OCI-LY7 (cell line): ENCODE measurements at regions not wholly inside any gene's neighbourhood (a gene's known extent, or its start where the extent isn't known, plus 50 kb on each side); places are given as distances from the start of the nearest gene placed in this dataset.

Experiments used
- BruUV-seq: library from RNA; stranded (reverse); fragments of 400-500 nt; replicated peaks from 2 replicates; lab custom pipeline; 2021; lab: Mats Ljungman, UMichigan
- CTCF ChIA-PET: fragments of 300-600 bp; sonication (Branson Sonifier 250); formaldehyde crosslinking; loops from one replicate; lab custom pipeline; 2022; ENCODE audit warnings: antibody characterized with exemption; ENCODE audit not compliant: unreplicated experiment; lab: Charles Lee
- POLR2A ChIA-PET: fragments of 300-600 bp; sonication (Branson Sonifier 250); formaldehyde crosslinking; loops from one replicate; lab custom pipeline; 2022; ENCODE audit warnings: antibody characterized with exemption; lab: Charles Lee
- DNase-seq: peaks from one replicate; pipeline ENCODE4 v3.0.0-alpha.2; 2015; ENCODE audit warnings: low spot score
- H2AFZ ChIP-seq: fragments of 200-600 bp; sonication (generic), shearing (Covaris generic); 2 replicates; pipeline ENCODE4 v1.6.1; 2014; ENCODE audit warnings: mild to moderate bottlenecking, antibody characterized with exemption, low read length, moderate library complexity
- H3K27ac ChIP-seq: fragments of 200-600 bp; sonication (generic); 2 replicates; pipeline ENCODE4 v1.5.1; 2014; ENCODE audit warnings: mixed run types, low read depth, mild to moderate bottlenecking, moderate library complexity, low read length, inconsistent platforms; ENCODE audit not compliant: poor library complexity, severe bottlenecking
- H3K36me3 ChIP-seq: fragments of 200-600 bp; sonication (generic); 2 replicates; pipeline ENCODE4 v1.6.1; 2014; ENCODE audit warnings: mild to moderate bottlenecking, antibody characterized with exemption, low read length, moderate library complexity, mixed read lengths; ENCODE audit not compliant: insufficient read depth
- H3K4me1 ChIP-seq: fragments of 200-600 bp; sonication (generic); 2 replicates; pipeline ENCODE4 v1.5.1; 2014; ENCODE audit warnings: mild to moderate bottlenecking, low read length; ENCODE audit not compliant: insufficient read depth, poor library complexity, severe bottlenecking
- H3K4me2 ChIP-seq: fragments of 200-600 bp; sonication (generic); 2 replicates; pipeline ENCODE4 v1.6.1; 2014; ENCODE audit warnings: mild to moderate bottlenecking, low read length
- H3K4me3 ChIP-seq: fragments of 200-600 bp; sonication (generic); 2 replicates; pipeline ENCODE4 v1.5.1; 2014; ENCODE audit warnings: mild to moderate bottlenecking, low read depth, low read length; ENCODE audit not compliant: poor library complexity, severe bottlenecking
- H3K79me2 ChIP-seq: fragments of 200-600 bp; sonication (generic); 2 replicates; pipeline ENCODE4 v1.6.1; 2016; ENCODE audit warnings: low read depth, mild to moderate bottlenecking, low read length, moderate library complexity, mixed read lengths; ENCODE audit not compliant: insufficient read depth
- H3K9me2 ChIP-seq: fragments of 200-600 bp; sonication (generic); 2 replicates; pipeline ENCODE4 v1.6.1; 2016; ENCODE audit warnings: mild to moderate bottlenecking, low read length, mixed read lengths; ENCODE audit not compliant: insufficient read depth
- H3K9me3 ChIP-seq: fragments of 200-600 bp; sonication (generic); 2 replicates; pipeline ENCODE4 v1.6.1; 2014; ENCODE audit warnings: mild to moderate bottlenecking, mixed run types, low read length, mixed read lengths
- H4K20me1 ChIP-seq: fragments of 200-600 bp; sonication (generic); 2 replicates; pipeline ENCODE4 v1.6.1; 2014; ENCODE audit warnings: mild to moderate bottlenecking, antibody characterized with exemption, low read length, moderate library complexity, mixed read lengths; ENCODE audit not compliant: insufficient read depth
- CTCF ChIP-seq: fragments of 200-600 bp; sonication (generic); conservative IDR thresholded peaks from 2 replicates; pipeline ENCODE4 v1.5.1; 2014; ENCODE audit warnings: mild to moderate bottlenecking, antibody characterized with exemption, low read length, moderate library complexity, mixed read lengths
- EZH2phosphoT487 ChIP-seq: fragments of 200-600 bp; sonication (generic); IDR thresholded peaks from 2 replicates; pipeline ENCODE4 v1.6.1; 2018; ENCODE audit warnings: low read depth, borderline replicate concordance, mild to moderate bottlenecking, mixed run types, antibody characterized with exemption, low read length, moderate library complexity, mixed read lengths
- intact Hi-C: fragments of 100-400 bp; cut with micrococcal nuclease; formaldehyde crosslinking; loops from one replicate; pipeline ENCODE4 v1.10.0; 2022; ENCODE audit not compliant: unreplicated experiment

- no peak overlapping the region for H3K4me3 ChIP-seq
- no peak overlapping the region for H3K4me2 ChIP-seq
- H2AFZ ChIP-seq = no peak overlapping the region
- H4K20me1 ChIP-seq = no peaks in the 10 kb centered on the region
- intact Hi-C loops = no loop called here
- CTCF ChIA-PET = no interaction called here
- no peak for TF ChIP-seq CTCF
- no peaks in the 10 kb centered on the region for H3K9me3 ChIP-seq
- no peaks in the 10 kb centered on the region for H3K9me2 ChIP-seq
- BruUV-seq = no TSS peak
- no peaks in the 10 kb centered on the region for H3K79me2 ChIP-seq
- no peaks in the 10 kb centered on the region for H3K4me1 ChIP-seq
- H3K27ac ChIP-seq = no peak overlapping the region
- POLR2A ChIA-PET = no interaction called here
- no peaks in the 10 kb centered on the region for H3K36me3 ChIP-seq
- DNase-seq = no peak
Measured at GRCh38 chr4:4750187-4750586, 109.3 kb upstream of the MSX1 start.

- Histone ChIP-seq H3K4me3 (no peak overlapping the region), H3K36me3 (no peaks in the 10 kb centered on the region), H3K79me2 (no peaks in the 10 kb centered on the region), H2AFZ (no peak overlapping the region), H4K20me1 (no peaks in the 10 kb centered on the region), H3K9me3 (no peaks in the 10 kb centered on the region), H3K4me1 (no peaks in the 10 kb centered on the region), H3K27ac (no peak overlapping the region), H3K9me2 (no peaks in the 10 kb centered on the region), H3K4me2 (no peak overlapping the region)
- TF ChIP-seq CTCF (no peak), EZH2phosphoT487 (no peak)
- no TSS peak for BruUV-seq
- intact Hi-C loops = no loop called here
- ChIA-PET CTCF (no interaction called here), POLR2A (interaction anchor here (0.7 kb wide), 1 partner anchor 18 kb away, joined by 3 read pairs; no protein-coding TSS in a partner anchor)
- DNase-seq = no peak
Measured at GRCh38 chr4:4749137-4749536, 110.3 kb upstream of the MSX1 start.

GRCh38 chr4:4746444-4746843 is 113.0 kb upstream of the MSX1 start:
- Histone ChIP-seq H3K4me3 (no peak overlapping the region), H3K27ac (no peak overlapping the region), H3K9me3 (no peaks in the 10 kb centered on the region), H4K20me1 (no peaks in the 10 kb centered on the region), H3K79me2 (no peaks in the 10 kb centered on the region), H2AFZ (no peak overlapping the region), H3K36me3 (no peaks in the 10 kb centered on the region), H3K4me2 (no peak overlapping the region), H3K4me1 (no peaks in the 10 kb centered on the region), H3K9me2 (no peaks in the 10 kb centered on the region)
- TF ChIP-seq EZH2phosphoT487 = no peak
- TF ChIP-seq CTCF = no peak
- intact Hi-C loops = no loop called here
- DNase-seq = no peak
- BruUV-seq = no TSS peak
- ChIA-PET CTCF (no interaction called here), POLR2A (no interaction called here)
